HG02885 (cell line): ENCODE measurements at regions not wholly inside any gene's neighbourhood (a gene's known extent, or its start where the extent isn't known, plus 50 kb on each side); places are given as distances from the start of the nearest gene placed in this dataset.
"Not testable (repeated sequence)": the region's sequence is repeated elsewhere in the genome, so short reads cannot be mapped to it uniquely, and the experiment has no call there.

Experiments
- ATAC-seq: cut with Tn5 transposase; IDR thresholded peaks from one replicate; pipeline ENCODE4 v1.9.1; 2021; ENCODE audit warnings: mild to moderate bottlenecking; ENCODE audit not compliant: unreplicated experiment, poor library complexity

DNA sequence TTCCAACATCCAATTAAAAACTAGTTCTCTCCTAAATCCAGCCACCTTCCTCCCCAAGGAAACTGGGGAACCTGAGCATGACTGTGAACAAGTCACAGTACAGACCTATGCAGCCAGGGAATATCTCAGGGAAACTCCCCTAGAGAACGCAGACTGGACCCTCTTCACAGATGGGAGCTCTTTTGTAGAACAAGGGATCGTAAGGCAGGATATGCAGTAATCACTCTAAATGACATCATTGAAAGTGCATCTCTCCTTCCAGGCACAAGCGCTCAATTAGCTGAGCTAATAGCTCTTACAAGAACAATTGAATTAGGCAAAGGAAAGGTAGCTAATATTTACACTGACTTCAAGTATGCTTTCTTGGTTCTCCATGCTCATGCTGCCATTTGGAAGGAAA is 1331.7 kb downstream of the UQCRFS1 start:
- ATAC-seq = no peak

DNA sequence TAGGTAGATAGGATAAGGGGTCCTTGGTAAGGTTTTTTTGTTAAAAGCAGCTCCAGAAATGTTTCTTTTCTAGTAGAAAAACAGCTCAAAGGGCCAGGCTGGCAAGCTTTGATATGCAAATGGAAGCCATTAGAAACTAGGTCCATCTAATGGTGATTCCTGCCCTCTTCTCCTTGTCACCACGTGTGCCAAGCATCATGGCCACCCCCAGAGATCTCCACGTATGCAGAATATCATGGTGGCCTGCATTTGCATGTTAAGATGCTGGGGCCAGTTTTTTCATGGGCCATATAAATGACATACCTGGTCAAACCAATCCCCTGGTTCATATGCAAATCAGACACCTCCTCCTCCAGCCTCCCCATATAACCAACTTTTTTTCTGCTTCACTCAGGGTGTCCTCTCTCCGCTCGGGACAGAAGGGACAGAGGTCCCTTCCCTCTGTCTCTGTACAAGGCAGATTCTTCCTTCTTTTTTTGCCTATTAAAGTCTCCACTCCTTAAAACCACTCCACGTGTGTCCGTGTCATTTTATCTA is 1335.9 kb downstream of the UQCRFS1 start:
- no peak for ATAC-seq

DNA sequence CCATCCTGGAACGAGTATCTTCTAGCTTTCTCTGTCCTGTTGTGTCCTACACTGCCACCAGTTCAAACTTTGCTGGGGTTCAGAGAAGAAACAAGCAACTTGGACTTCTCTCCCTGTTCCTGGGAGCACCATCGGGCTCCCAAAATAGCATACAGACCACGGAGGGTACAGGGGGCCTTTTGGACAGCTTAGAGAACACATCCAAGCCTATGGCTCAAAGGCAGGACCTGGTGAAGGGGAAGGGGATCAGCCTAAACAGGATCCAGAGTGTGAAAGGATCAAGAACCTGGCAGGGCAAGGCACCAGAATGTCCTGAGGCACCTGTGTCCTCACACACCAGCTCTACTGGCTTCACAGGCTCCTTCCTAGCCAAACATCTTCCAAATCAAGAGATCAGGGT is 1336.5 kb downstream of the UQCRFS1 start:
- no peak for ATAC-seq

DNA sequence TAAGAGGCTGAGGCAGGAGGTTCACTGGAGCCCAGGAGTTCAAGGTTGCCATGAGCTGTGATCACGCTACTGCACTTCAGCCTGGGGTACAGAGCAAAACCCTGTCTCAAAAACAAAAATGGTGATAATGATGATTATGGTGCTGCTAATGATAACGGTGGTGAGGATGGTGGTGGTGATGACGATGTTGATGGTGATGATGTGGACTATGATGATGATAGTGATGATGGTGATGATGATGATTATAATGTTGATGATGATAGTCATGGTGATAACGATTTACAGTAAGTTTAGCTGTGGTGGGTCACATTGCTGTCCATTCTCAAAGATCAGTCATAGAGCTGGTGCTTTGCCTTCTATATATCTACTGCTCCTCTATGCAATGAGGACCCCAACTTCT is 1340.6 kb downstream of the UQCRFS1 start:
- no peak for ATAC-seq

DNA sequence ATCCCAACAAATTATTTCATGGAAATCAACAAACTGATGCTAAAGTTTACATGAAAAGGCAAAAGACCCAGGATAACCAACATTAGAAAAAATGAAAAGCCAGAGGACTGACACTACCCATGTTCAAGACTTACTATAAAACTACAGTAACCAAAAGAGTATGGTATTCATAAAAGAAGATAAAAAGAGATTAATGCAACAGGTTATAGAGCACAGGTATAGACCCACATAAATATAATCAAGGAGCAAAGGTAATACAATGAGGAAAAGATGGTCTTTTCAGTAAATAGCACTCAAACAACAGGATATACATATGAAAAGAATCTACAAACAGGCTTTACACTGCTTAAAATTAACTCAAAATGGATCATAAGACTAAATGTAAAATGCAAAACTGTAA is 1342.7 kb downstream of the UQCRFS1 start:
- ATAC-seq = no peak

DNA sequence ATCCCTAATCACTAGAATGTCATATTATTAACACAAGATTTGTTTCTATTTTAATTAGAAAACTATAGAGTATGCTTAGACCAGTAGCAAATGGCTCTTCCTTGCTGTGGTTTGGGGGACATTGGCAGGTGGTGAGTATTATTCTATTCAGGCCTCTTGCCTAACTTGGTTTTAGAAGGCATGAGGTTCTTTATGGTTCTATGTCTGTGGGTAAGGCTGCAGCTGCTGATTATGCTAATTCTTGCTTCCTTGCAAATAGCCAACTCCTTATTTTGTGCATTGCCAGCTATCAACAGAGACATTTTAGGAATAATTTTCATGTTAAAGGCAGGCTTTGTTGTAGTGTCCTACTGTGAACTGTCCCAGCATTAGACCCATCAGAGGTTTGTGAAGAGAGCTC is 1344.9 kb downstream of the UQCRFS1 start:
- ATAC-seq = no peak

DNA sequence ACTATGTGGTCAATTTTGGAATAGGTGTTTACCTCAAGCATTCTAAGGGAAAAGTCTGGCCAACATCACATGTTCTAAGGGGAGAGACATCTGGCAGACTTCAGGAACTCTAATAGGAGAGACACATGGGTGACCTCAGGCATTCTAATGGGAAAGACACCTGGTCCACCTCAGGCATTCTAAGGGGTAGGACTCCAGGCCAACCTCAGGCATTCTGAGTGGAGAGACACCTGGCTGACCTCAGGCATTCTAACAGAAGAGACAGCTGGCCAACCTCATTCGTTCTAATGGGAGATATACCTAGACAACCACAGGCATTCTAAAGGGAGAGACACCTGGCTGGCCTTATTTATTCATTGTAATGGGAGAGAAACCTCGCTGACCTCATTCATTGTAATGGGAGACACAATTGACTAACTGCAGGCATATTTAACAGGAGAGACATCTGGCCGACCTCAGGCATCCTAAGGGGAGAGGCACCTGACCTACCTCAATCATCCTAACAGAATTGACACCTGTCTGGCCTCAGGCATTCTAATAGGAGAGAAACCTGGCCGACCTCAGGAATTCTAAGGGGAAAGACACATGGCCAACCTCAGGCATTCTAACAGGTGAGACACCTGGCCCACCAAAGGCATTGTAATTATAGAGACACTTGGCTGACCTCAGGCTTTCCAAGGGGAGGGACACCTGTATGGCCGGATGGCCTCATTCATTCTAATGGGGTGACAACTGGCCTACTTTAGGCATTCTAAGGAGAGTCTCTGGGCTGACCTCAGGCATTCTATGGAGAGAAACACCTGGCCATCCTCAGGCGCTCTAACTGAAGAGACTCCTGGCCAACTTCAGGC is 1346.8 kb downstream of the UQCRFS1 start:
- no peak for ATAC-seq

DNA sequence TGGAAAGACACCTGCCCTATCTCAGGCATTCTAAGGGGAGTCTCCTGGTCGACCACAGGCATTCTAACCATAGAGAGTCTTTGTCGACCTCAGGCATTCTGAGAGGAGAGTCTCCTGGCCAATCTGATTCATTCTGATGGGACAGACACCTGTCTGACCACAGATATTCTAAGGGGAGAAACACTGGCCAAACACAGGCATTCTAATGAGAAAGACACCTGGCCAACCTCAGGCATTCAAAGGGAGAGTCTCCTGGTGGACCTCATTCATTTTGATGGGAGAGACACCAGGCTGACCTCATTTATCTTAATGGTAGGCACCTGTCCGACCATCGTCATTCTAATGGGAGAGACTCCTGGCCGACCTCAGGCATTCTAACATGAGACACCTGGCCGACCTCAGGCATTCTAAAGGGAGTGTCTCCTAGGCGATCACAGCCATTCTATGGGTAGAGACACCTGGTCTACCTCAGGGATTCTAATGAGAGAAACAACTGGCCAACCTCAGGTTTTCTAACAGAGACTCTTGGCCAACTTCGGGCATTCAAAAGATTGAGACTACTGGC is 1351.5 kb downstream of the UQCRFS1 start:
- no peak for ATAC-seq

DNA sequence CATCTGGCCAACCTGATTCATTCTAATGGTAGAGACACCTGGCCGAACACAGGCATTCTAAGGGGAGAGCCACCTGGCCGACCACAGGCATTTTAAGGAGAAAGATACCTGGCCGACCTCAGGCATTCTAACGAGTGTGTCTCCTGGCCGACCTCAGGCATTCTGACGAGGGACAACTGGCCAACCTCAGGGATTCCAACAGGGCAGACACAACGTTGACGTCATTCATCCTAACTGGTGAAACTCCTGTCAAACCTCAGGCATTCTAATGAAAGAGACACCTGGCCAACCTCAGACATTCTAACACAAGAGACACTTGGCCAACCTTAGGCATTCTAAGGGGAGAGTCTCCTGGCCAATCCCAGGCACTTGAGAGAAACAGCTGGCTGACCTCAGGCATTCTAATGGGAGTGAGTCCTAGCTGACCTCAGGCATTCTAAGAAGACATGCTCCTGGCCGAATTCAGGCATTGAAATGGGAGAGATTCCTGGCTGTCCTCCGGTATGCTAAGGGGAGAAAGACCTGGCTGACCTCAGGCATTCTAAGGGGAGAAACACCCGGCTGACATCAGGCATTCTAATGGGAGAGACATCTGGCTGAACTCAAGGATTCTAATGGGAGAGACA is 1352.5 kb downstream of the UQCRFS1 start:
- ATAC-seq = no peak

DNA sequence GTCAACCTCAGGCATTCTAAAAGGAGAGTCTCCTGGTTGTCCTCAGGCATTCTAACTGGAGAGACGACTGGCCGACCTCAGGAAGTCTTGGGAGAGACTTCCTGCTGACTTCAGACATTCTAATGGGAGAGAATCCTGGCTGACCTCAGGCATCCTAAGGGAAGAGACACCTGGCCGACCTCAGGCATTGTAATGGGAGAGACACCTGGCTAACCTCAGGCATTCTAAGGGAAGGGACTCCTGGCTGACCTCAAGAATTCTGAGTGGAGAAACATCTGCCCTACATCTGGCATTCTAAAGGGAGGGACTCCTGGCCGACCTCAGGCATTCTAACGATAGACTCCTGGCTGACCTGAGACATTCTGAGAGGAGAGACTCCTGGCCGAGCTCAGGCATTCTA is 1353.3 kb downstream of the UQCRFS1 start:
- ATAC-seq = no peak

DNA sequence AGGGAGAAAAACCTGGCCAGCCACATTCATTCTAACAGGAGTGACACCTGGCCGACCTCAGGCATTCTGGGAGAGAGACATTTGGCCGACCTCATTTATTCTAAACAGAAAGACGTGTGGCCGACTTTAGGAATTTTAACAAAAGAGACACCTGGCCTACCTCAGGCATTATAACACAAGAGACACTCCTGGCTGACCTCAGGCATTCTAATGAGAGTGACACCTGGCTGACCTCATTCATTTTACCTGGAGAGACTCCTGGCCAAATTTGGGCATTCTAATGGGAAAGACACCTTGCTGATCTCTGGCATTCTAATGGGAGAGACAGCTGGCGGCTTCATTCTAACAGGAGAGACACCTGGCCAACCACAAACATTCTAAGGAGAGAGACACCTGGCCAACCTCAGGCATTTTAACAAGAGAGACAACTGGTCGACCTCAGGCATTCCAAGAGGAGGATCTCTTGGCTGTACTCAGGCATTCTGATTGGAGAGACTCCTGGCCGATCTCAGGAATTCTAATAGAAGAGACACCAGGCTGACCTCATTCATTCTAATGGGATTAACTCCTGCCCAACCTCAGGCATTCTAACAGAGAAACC is 1353.9 kb downstream of the UQCRFS1 start:
- no peak for ATAC-seq

DNA sequence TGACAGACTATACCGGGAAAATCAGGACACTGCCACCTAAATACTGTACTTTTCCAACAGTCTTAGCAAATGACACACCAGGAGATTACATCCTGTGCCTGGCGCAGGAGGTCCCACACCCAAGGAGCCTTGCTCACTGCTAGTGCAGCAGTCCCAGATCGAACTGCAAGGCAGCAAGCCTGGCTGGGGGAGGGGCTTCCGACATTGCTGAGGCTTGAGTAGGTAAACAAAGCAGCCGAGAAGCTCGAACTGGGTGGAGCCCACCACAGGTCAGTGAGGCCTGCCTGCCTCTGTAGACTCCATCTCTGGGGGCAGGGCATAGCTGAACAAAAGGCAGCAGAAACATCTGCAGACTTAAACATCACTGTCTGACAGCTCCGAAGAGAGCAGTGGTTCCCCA is 1360.0 kb downstream of the UQCRFS1 start:
- ATAC-seq = not testable (repeated sequence)

DNA sequence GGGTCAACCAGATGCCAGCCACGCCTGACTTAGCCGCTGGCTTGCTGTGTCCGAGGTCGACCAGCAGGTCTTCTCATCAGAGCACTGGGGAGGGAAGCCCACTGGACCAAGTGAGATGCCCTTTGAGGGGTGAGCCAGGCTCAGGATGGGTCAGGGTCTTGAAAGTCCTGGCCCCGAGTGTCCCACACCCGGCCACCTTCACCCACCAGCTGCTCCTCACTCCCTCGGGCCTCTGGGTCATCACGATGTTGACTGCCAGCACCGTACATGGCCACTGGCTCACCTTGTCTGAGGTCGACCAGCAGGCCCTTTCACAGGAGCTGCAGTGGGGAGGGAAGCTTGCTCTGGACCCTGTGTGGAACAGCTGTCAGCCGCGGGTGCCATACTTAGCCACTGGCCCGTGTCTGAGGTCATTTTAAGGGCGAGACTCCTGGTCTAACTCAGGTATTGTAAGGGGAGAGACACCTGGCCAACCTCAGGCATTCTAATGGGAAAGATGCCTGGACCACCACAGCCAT is 1361.3 kb downstream of the UQCRFS1 start:
- ATAC-seq = no peak

DNA sequence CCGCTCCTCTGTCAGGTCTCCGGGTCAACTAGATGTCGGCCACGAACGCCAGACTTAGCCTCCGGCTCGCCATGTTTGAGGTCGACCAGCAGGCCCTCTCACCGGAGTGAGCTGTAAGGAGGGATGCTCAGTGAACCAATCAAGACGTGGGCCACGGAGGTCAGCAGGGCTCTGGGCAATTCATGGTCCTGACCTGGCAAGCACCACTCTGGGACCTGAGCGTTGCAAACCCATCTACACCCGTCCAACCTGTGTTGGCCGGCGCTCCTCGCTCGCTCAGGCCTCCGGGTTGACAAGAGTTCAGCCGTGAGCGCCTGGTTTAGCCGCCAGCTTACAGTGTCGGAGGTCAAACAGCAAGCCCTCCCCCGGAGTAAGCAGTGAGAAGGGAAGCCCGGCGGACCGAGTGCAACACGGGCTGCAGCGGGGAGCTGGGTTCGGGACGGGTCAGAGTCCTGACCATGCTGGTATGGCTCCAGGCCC is 1361.9 kb downstream of the UQCRFS1 start:
- ATAC-seq = no peak

DNA sequence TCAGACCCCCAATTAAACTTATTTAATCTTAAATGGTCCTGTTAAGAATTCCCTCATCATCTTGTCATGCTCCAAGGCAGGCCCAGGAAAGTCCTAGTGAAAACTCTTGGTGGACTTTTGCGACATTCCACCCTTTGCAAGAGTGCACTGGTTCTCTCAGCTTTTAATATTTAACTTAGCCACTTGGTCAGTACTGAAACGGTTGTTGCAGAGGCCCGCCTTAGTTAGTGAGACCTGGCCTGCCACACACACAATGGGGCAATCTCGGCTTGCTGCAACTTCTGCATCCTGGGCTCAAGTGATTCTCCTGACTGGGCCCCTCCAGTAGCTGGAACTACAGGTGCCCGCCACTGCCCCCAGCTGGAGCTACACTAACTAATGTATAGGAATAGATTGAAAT is 1366.0 kb downstream of the UQCRFS1 start:
- no peak for ATAC-seq

DNA sequence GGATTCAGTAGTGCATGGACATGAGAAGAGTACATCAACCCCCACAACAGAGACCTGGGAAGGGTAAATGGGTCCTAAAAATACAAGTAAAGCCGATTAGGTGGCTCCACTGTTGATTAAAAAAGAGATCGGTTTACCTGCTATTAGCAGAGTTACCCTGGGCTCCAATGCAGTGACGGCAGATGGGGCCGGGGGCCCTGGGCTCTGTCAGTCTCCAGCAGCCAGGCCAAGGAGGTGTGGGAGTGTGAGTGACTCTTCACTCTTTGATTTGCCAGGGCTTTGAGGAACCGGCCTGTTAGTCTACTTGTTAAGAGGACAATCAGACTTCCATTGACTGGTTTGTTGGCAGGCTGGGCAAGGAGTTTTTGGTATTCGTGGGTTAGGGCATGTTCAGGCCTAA is 1368.7 kb downstream of the UQCRFS1 start:
- ATAC-seq = no peak

DNA sequence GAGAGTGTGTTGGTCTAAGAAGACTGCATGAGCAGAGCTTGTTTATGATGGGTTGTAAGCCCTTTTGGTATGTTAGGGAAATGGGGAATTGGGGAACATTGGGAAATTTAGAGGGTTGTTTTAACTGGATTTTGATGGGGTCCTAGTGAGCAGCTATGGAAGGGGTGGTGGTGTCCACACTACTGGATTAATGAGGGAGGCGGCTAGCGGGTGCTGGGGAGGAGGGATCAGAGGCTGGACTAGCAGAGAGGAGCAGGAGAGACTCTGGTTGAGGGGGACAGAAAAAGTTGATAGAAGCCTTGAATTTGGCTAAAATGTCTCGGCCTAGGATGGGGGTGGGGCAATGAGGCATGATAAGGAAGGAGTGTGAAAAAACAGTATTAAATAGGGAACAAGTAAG is 1369.1 kb downstream of the UQCRFS1 start:
- no peak for ATAC-seq

DNA sequence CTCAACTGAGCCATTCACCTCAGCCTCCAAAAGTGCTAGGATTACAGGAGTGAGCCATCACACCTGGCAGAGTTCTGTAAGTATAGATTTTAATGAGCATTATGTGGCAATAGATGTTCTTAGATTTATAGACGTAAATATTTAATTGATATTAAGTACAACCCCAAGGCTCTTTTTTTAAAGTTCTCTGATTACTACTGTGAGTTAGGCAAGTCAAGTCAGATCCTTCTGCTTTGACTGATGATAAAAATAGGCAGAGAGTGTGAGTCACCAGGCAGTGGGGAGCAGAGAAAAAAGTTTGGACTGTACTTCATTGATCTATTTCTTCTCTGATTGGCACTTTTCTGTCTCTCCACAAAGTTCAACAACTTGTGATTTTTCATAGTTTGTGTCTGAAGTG is 1379.9 kb downstream of the UQCRFS1 start:
- ATAC-seq = no peak

DNA sequence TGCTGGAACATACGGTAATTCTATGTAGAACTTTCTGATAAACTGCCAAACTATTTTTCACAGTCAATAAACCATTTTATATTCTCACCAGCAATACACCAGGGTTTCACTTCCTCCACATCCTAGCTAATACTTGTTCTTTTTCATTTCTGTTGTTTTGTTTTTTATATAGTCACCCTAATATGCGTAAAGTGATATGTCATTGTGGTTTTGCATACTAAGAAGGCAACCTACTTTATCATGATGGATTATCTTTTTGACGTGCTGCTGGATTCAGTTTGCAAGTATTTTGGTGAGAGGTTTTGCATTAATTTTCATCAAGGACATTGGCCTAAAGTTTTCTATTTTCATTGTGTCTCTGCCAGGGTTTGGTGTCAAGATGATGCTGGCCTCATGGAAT is 1384.1 kb downstream of the UQCRFS1 start:
- ATAC-seq = no peak

DNA sequence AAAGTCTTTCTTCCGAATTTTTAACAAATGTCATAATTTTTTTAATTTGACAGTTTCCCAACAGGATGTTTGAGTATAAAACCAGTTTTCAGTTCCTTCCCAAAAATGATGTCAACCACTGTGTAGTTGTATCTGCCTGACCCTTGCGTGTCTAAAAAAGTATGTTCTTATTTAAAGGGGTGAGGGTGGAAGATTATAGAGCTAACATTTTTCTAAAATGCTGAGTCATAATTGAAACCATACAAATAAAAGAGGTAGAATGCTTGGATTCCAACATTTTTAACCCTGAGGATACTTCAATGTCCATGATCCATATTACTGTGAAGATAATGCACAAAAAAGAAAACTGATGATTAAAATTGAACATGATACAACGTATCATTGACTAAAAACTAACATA is 1388.8 kb downstream of the UQCRFS1 start:
- ATAC-seq = no peak

DNA sequence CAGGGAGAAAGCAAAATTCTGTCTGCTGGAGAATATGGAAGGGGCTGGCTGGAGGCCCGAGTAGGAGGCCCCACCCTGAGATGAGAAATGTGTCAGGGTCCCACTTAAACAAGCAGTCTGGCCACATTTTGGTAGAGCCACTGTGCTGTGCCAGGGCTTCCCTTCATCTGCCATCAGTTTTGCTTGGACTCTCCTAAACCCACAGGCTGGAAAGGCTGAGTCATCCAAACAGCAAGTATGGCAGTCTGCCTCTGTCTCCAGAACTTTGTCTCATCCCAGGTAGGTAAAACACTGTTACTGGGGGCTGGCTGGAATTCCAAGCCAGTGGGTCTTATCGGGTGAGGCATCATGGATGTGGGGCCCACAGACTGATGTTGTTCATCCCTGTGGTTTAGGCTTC is 1390.6 kb downstream of the UQCRFS1 start:
- ATAC-seq = no peak
